DOHH2 (cell line): ENCODE measurements at regions not wholly inside any gene's neighbourhood (a gene's known extent, or its start where the extent isn't known, plus 50 kb on each side); places are given as distances from the start of the nearest gene placed in this dataset.

ENCODE experiments used
- H3F3A ChIP-seq: fragments of 200-600 bp; sonication (generic), shearing (Covaris generic); 2 replicates; pipeline ENCODE4 v1.6.0; 2016; ENCODE audit warnings: antibody characterized with exemption, mild to moderate bottlenecking; ENCODE audit not compliant: control insufficient read depth, insufficient read depth
- H3K27ac ChIP-seq: fragments of 200-600 bp; sonication (generic); 2 replicates; pipeline ENCODE4 v1.5.1; 2014; ENCODE audit warnings: low read depth, mild to moderate bottlenecking, low read length, moderate library complexity
- H3K27me3 ChIP-seq: fragments of 200-600 bp; sonication (generic); 2 replicates; pipeline ENCODE4 v1.6.1; 2014; ENCODE audit warnings: mild to moderate bottlenecking, low read length, mixed read lengths; ENCODE audit not compliant: control insufficient read depth
- H3K36me3 ChIP-seq: fragments of 200-600 bp; sonication (generic); 2 replicates; pipeline ENCODE4 v1.6.1; 2014; ENCODE audit warnings: mild to moderate bottlenecking, low read length, moderate library complexity, mixed read lengths; ENCODE audit not compliant: control insufficient read depth
- H3K4me1 ChIP-seq: fragments of 200-600 bp; sonication (generic); 2 replicates; pipeline ENCODE4 v1.6.1; 2014; ENCODE audit warnings: mild to moderate bottlenecking, low read length, mixed read lengths; ENCODE audit not compliant: control insufficient read depth
- H3K4me2 ChIP-seq: fragments of 200-600 bp; sonication (generic); 2 replicates; pipeline ENCODE4 v1.6.0; 2014; ENCODE audit warnings: mild to moderate bottlenecking, low read length, moderate library complexity
- H3K4me3 ChIP-seq: fragments of 200-600 bp; sonication (generic); 2 replicates; pipeline ENCODE4 v1.5.1; 2014; ENCODE audit warnings: mild to moderate bottlenecking, low read length, mixed read lengths
- H3K79me2 ChIP-seq: fragments of 200-600 bp; sonication (generic); 2 replicates; pipeline ENCODE4 v1.6.1; 2014; ENCODE audit warnings: mild to moderate bottlenecking, low read length, mixed read lengths; ENCODE audit not compliant: control insufficient read depth
- H3K9me2 ChIP-seq: fragments of 200-600 bp; sonication (generic); replicated peaks from 2 replicates; pipeline ENCODE4 v1.6.1; 2014; ENCODE audit warnings: mild to moderate bottlenecking, low read length, mixed read lengths; ENCODE audit not compliant: control insufficient read depth
- H3K9me3 ChIP-seq: fragments of 200-600 bp; sonication (generic); 2 replicates; pipeline ENCODE4 v1.6.1; 2014; ENCODE audit warnings: antibody characterized with exemption, low read length, mixed read lengths; ENCODE audit not compliant: control insufficient read depth, insufficient read depth
- H4K20me1 ChIP-seq: fragments of 200-600 bp; sonication (generic); 2 replicates; pipeline ENCODE4 v1.6.0; 2014; ENCODE audit warnings: low read depth, mild to moderate bottlenecking, antibody characterized with exemption, low read length, moderate library complexity; ENCODE audit not compliant: control insufficient read depth, insufficient read depth
- CTCF ChIP-seq: fragments of 200-600 bp; sonication (generic); IDR thresholded peaks from one replicate; pipeline ENCODE4 v1.5.1; 2014; ENCODE audit warnings: antibody characterized with exemption, mild to moderate bottlenecking, low read depth, low read length; ENCODE audit not compliant: poor library complexity, severe bottlenecking
- EZH2phosphoT487 ChIP-seq: fragments of 200-600 bp; sonication (generic); IDR thresholded peaks from 2 replicates; pipeline ENCODE4 v1.6.1; 2017; ENCODE audit warnings: borderline replicate concordance, mild to moderate bottlenecking, antibody characterized with exemption, low read length, moderate library complexity, mixed read lengths

GRCh38 chr14:101109347-101109638 is 205.8 kb upstream of the RTL1 start:
- TF ChIP-seq EZH2phosphoT487 (no peak), CTCF (no peak)
- Histone ChIP-seq H3F3A (no peaks in the 10 kb centered on the region), H3K36me3 (no peaks in the 10 kb centered on the region), H3K27ac (no peak overlapping the region), H3K4me1 (no peaks in the 10 kb centered on the region), H3K4me2 (no peak overlapping the region), H3K79me2 (no peaks in the 10 kb centered on the region), H4K20me1 (no peaks in the 10 kb centered on the region), H3K27me3 (no peaks in the 10 kb centered on the region), H3K4me3 (no peak overlapping the region), H3K9me3 (no peaks in the 10 kb centered on the region), H3K9me2 (no peaks in the 10 kb centered on the region)

- no peaks in the 10 kb centered on the region for H3F3A ChIP-seq
- no peaks in the 10 kb centered on the region for H3K9me3 ChIP-seq
- H4K20me1 ChIP-seq, result no peaks in the 10 kb centered on the region
- H3K4me3 ChIP-seq, result no peak overlapping the region
- no peaks in the 10 kb centered on the region for H3K4me1 ChIP-seq
- TF ChIP-seq EZH2phosphoT487 (no peak), CTCF (no peak)
- H3K27ac ChIP-seq, result no peak overlapping the region
- no peak overlapping the region for H3K4me2 ChIP-seq
- no peaks in the 10 kb centered on the region for H3K36me3 ChIP-seq
- H3K9me2 ChIP-seq, result no peaks in the 10 kb centered on the region
- H3K79me2 ChIP-seq, result no peaks in the 10 kb centered on the region
- no peaks in the 10 kb centered on the region for H3K27me3 ChIP-seq
Measured at GRCh38 chr14:101109981-101110728, 206.6 kb upstream of the RTL1 start.

DNA sequence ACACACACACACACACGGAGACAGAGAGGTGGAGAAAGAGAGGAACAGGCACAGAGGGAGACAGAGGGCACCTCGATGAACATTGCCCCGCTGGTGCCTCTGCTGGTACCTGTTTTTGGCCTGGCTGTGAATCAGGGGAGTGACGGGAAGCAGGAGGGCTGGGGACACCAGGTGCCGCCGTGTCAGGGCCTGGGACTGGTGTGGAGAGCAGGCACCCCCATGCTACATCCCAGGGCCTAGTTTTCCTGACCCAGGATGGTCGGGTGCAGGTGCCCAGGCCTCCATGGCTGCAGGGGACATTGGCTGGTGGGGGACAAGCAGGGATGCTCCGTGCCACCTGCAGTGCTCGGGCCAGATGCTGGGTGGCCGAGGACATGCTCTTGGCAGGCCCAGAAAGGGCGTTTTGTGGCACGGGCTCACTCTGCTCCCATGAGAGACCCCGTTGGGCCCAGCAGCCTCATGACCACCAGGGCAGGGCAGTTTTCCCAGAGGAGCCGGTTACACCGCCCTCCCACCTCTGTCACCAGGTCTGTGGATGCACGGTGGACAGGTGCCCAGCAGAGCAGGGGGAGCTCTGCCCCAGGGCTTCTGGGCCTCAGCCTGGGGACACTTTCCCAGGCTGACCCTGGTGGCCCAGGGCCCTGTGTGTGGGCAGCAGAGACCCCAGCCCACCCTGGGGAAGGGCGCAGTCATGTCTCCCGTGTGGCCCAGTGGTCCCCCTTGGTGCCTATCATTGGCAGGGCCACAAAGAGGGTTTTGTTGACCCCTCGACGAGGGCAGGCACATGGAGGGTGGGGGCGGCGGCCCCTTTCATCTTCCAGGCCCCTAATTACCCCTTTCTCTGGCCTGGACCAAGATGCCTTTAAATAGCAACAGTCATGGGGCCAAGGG is 207.5 kb upstream of the RTL1 start:
- no peaks in the 10 kb centered on the region for H3K79me2 ChIP-seq

More for the DNA sequence above, 207.5 kb upstream of the RTL1 start:
- no peak for TF ChIP-seq EZH2phosphoT487
- TF ChIP-seq CTCF, result no peak
- H3K4me3 ChIP-seq, result no peak overlapping the region
- H3K4me2 ChIP-seq, result no peak overlapping the region
- no peaks in the 10 kb centered on the region for H3K9me2 ChIP-seq
- no peaks in the 10 kb centered on the region for H4K20me1 ChIP-seq
- no peaks in the 10 kb centered on the region for H3F3A ChIP-seq
- no peaks in the 10 kb centered on the region for H3K9me3 ChIP-seq
- H3K36me3 ChIP-seq, result no peaks in the 10 kb centered on the region
- H3K4me1 ChIP-seq, result no peaks in the 10 kb centered on the region
- H3K27me3 ChIP-seq, result no peaks in the 10 kb centered on the region
- no peak overlapping the region for H3K27ac ChIP-seq
